ENCODE measurements at regions not wholly inside any gene's neighbourhood (a gene's known extent, or its start where the extent isn't known, plus 50 kb on each side); places are given as distances from the start of the nearest gene placed in this dataset.

DNA sequence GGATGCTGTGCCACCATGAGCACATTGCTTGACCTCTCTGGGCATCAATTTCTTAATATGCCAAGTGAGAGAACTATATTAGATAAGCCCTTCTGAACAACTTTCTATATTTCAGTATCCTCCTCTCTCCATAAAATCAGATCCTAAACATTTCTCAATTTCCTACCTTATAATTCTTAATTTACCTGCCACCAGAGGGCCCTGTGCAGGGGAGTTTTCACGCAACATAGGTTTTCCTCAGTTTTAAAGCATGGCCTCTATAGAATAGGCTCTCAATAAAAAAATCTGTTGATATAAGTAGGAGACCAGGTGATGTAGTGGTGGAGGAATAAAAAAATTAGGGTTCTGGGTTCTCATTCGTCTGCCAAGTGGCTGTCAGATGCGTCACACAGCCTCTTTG lies 83.7 kb upstream of the DBX1 start:
- H3K27me3 ChIP-seq (ENCODE audit: low read depth): peaks cover 13% of the 10 kb centered on the region; the same call in 1 of the 2 replicates
- DNase-seq (ENCODE audit: low spot score in 2 of 2): no peak
- in situ Hi-C loops (cut with MboI; ENCODE audit: low sequenced_read_pairs): no loop called here

DNA sequence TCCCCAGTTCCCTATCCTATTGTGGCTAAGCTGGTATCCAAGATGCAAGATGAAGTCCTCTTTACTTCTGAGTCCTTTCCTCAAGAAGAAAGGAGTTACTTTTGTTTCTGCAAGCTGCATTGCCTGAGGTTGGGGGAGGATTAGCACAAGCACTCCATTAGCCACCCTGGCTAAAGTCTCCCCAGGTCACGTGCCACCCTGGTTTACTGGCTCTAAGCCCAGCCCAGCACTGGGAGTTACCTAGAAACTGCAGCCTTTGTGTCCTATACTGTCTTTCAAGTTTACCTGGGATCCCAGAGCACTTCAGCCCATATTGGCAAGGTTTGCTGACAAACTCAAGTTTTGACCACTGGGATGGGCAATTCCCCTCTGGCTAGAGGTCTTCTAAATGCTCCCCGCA lies 78.4 kb upstream of the DBX1 start:
- H3K4me3 ChIP-seq: no peak overlapping the region
- in situ Hi-C loops (cut with MboI; ENCODE audit: low sequenced_read_pairs): no loop called here
- peaks cover 10% of the 10 kb centered on the region; the same call in 1 of the 2 replicates for H3K27me3 ChIP-seq (ENCODE audit: low read depth)
- no peaks in the 10 kb centered on the region for H3K4me1 ChIP-seq
- H3K9me3 ChIP-seq: no peaks in the 10 kb centered on the region
- H3K36me3 ChIP-seq (replicated peaks): no peaks in the 10 kb centered on the region
- peak in 1 of 2 experiments; percentile 59 for DNase-seq (ENCODE audit: low spot score in 2 of 2)

More for the DNA sequence above, 83.7 kb upstream of the DBX1 start:
- Histone ChIP-seq H3K4me3 (no peak overlapping the region), H3K4me1 (peaks cover 23% of the 10 kb centered on the region), H3K36me3 (replicated peaks) (no peaks in the 10 kb centered on the region), H3K9me3 (no peaks in the 10 kb centered on the region)

DNA sequence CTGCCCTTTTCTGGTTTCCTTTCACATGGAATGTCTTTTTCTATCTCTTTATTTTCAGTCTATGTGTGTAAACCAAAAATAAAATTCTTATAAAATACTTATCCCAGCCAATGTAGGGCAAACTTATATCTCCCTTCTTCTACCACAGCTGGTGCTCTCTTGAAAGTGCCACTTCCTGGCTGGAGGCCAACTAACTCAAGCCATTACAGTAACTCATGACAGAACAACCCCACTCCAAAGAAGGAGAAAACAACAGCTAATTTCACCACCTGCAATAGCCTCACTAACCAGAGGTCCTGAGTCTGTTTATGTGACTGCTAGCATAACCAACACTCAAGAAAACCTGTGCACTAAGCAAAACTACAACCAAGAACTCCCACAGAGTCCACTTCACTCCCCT lies 74.9 kb upstream of the DBX1 start:
- no peak for DNase-seq (ENCODE audit: low spot score in 2 of 2)
- H3K4me1 ChIP-seq: no peaks in the 10 kb centered on the region
- 0 out of 2 replicates have a peak, but pooled peaks cover under 1% of the 10 kb centered on the region for H3K27me3 ChIP-seq (ENCODE audit: low read depth)
- in situ Hi-C loops (cut with MboI; ENCODE audit: low sequenced_read_pairs): no loop called here
- H3K9me3 ChIP-seq: no peaks in the 10 kb centered on the region
- no peak overlapping the region for H3K4me3 ChIP-seq
- H3K36me3 ChIP-seq (replicated peaks): no peaks in the 10 kb centered on the region

DNA sequence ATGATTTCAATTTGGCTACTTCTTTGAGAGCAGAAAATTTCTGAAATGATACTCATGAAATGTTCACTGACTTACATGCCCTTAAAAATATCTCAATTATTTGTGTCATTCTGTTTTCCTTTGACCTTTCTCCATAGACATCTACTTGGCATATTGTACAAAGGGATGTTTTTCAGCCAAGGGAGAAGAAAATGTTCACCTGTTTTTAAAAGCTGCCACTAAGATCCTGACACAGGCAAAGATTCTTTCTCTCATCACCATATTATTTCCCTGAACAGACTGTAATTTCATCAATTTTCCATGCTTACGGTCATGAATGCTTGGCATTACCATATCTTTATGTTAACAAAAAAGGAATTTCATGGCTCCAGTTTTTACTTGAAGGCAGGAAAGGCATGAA lies 67.4 kb upstream of the DBX1 start:
- H3K9me3 ChIP-seq: no peaks in the 10 kb centered on the region
- in situ Hi-C loops (cut with MboI; ENCODE audit: low sequenced_read_pairs): no loop called here
- H3K36me3 ChIP-seq (replicated peaks): no peaks in the 10 kb centered on the region
- H3K4me3 ChIP-seq: no peak overlapping the region
- 0 out of 2 replicates have a peak, but pooled peaks cover 3% of the 10 kb centered on the region for H3K27me3 ChIP-seq (ENCODE audit: low read depth)
- no peaks in the 10 kb centered on the region for H3K4me1 ChIP-seq
- DNase-seq (ENCODE audit: low spot score in 2 of 2): no peak

DNA sequence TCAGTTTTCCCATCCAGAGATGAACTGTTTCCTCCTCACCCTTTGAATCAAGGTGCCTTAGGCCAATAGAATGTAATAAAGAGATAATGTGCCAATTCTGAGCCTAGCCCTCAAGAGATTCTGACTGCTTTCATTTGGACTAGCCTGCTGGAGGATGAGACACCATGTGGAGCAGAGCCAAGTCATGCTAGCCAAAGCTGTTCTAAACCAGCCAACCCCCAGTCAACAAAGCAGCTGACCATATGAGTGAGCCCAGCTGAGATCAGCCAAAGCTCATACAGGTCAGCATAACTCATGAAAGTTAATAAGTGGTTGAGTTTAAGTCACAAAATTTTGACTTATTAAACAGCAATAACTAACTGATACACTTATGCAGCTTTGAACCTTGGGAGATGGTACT lies 66.7 kb upstream of the DBX1 start:
- H3K4me3 ChIP-seq: no peak overlapping the region
- in situ Hi-C loops (cut with MboI; ENCODE audit: low sequenced_read_pairs): no loop called here
- no peak for DNase-seq (ENCODE audit: low spot score in 2 of 2)
- no peaks in the 10 kb centered on the region for H3K4me1 ChIP-seq
- H3K27me3 ChIP-seq (ENCODE audit: low read depth): 0 out of 2 replicates have a peak, but pooled peaks cover 3% of the 10 kb centered on the region
- H3K36me3 ChIP-seq (replicated peaks): no peaks in the 10 kb centered on the region
- H3K9me3 ChIP-seq: no peaks in the 10 kb centered on the region

DNA sequence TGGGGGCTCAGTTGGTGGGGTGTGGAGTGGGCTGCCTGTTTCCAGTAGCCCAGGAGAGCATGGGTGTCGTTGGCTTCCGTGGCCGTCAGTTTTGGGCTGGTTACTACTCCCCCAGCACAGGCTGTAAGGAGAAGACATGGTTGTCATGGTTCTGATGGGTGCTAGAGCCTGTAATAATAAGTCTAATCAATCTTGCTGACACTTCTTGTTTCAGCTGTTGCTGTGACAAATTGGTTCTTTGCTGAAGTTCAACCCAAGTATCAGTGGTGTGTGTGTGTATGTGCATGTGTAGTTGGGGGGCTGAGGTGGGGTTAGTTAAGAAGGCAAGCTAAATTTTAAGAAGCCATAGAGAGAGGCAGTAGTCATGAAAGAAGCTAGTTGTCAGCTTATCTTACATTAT lies 61.3 kb upstream of the DBX1 start:
- H3K4me3 ChIP-seq: no peak overlapping the region
- DNase-seq (ENCODE audit: low spot score in 2 of 2): no peak
- in situ Hi-C loops (cut with MboI; ENCODE audit: low sequenced_read_pairs): no loop called here
- peaks cover 4% of the 10 kb centered on the region; the same call in 1 of the 2 replicates for H3K27me3 ChIP-seq (ENCODE audit: low read depth)
- H3K4me1 ChIP-seq: no peaks in the 10 kb centered on the region
- no peaks in the 10 kb centered on the region for H3K9me3 ChIP-seq
- H3K36me3 ChIP-seq (replicated peaks): no peaks in the 10 kb centered on the region

DNA sequence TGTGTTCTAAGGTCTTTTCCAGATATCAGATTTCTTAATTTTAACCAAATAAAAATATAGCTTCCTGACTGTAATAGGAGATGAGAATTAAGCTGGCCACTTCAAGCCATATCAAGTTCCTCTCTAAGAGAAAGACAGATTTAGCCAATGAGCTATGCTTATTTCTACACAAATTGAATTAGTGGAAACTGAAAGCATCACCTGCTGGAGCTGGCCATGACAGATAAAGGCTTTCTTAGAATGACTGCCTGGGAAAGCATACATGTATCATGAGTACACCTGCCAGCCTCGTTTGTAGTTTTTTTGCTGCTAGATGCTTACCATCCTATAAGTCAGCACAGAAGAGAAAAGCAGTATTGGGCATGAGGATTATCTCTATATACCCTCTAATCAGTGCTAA lies 53.5 kb upstream of the DBX1 start:
- DNase-seq (ENCODE audit: low spot score in 2 of 2): no peak
- peaks cover 1% of the 10 kb centered on the region for H3K27me3 ChIP-seq (ENCODE audit: low read depth)

DNA sequence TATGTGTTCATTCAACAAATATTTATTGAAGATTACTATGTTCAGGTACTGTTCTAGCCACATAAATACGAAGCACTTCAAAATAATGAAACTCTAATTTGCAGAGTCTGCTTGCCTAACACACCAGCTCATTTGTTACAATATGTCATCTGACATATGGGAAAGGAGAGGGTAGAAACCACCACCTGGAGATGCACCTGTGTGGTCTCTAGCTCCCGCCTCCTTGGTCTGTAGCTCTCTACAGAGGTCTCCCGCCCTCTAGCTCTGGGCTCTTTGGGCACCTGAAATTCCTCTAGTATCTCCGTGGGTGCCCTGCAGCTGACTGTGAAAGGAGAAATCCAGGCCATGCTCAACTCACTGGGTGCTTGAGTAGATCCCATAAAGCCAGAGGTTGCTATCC lies 51.4 kb upstream of the DBX1 start:
- Histone ChIP-seq H3K4me1 (peaks cover 13% of the 10 kb centered on the region), H3K9me3 (no peaks in the 10 kb centered on the region), H3K27me3 (ENCODE audit: low read depth) (no peaks in the 10 kb centered on the region; the same call in 1 of the 2 replicates), H3K36me3 (replicated peaks) (no peaks in the 10 kb centered on the region), H3K4me3 (no peak overlapping the region)
- DNase-seq (ENCODE audit: low spot score in 2 of 2): no peak
- in situ Hi-C loops (cut with MboI; ENCODE audit: low sequenced_read_pairs): no loop called here

More for the DNA sequence above, 53.5 kb upstream of the DBX1 start:
- Histone ChIP-seq H3K36me3 (replicated peaks) (no peaks in the 10 kb centered on the region), H3K4me1 (peaks cover 6% of the 10 kb centered on the region), H3K4me3 (no peak overlapping the region), H3K9me3 (no peaks in the 10 kb centered on the region)
- in situ Hi-C loops (cut with MboI; ENCODE audit: low sequenced_read_pairs): no loop called here

Measured in HAP-1 (cell line).